HG02623 (cell line): ENCODE measurements at regions not wholly inside any gene's neighbourhood (a gene's known extent, or its start where the extent isn't known, plus 50 kb on each side); places are given as distances from the start of the nearest gene placed in this dataset.

Experiments
- ATAC-seq: cut with Tn5 transposase; IDR thresholded peaks from one replicate; pipeline ENCODE4 v1.9.1; 2021; ENCODE audit warnings: moderate library complexity; ENCODE audit not compliant: unreplicated experiment

DNA sequence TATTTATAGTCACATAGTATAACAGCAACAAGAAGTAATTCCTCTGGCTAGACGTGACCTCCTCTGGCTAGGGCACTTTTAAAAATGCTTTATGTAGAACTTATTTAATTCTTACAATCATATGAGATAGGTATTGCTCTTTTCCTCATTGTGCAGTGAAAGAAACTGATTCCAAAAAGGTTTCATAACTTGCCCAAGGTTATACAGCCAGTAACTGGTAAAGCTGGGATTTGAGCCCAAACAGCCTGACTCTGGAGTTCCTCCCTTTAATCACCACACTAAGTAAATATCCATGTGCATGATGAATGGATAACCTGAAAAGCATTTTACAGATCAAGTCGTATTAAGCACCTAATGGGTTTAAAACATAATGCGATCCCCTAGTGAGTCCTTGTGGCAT, 214.6 kb downstream of the PRL start:
- no peak for ATAC-seq

DNA sequence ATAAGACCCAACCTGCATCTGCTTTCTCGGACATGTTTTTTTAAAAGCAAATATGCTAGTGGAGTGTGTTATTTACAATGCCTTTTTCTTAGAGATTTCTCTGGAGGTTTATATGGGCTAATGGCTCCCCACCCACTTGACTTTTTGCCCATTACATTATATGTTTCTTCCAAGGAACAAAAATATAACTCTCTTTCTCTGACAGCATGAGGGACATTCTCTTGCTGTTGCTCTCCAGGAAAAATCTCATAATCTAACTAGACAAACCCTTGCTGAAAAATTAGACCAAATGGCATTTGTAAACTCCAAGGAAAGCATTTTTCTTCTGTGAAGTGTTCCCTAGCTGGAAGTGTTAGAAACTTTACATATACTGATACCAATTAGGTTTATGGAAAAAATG, 213.7 kb downstream of the PRL start:
- no peak for ATAC-seq

DNA sequence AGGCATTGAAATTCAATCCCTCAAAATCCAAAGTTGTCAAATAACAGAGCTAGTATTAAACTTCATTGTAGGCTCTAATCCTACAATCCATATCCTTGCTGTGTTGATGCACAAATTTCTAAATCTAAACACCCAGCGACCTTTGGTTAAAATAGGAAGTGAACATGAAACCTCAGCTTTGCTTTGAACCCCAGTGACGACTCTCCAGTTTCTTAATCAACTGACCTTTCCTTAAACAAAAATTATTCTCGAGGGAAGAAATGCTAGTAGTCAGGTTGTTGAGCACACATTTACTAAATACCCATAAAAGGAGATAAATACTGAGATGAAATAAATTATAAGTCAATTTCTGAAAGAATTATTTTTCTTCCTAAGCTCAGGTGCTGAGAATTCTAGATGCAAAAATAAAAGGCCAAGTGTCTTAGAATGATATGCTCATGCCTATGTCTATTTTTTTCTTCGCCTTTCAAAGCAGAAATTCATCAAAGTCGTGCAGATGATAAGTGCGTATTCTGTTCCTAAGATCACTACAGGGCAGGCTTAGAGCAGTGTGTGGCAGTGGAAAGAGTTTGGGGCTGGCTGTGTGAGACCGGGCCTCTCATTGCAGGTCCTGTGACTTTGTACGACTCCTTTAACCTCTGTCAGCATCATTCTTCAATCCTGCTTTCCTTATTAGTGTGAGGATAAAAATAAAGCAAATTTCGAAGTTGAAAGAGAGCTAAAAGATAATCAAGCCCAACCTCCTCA, 208.7 kb downstream of the PRL start:
- ATAC-seq: no peak

DNA sequence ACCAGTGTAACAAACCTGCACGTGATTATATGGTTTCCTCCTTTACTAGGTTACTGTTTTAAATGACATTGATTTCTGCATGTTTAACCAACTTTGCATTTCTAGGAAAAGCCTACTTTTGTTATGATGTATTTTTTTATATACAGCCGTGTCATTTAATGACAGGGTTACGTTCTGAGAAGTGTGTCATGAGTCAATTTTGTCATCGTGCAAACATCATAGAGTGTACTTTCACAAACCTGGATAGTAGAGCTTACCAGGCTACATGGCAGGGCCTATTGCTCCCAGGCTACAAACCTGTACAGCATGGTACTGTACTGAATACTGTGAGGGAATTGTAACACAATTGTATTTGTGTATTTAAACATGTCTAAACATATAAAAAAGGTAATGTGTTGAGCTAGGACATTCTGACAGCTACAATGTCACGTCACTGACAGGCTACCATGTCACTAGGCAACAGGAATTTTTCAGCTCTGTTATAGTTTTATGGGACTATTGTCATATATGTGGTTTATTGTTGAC, 205.3 kb downstream of the PRL start:
- ATAC-seq: no peak

DNA sequence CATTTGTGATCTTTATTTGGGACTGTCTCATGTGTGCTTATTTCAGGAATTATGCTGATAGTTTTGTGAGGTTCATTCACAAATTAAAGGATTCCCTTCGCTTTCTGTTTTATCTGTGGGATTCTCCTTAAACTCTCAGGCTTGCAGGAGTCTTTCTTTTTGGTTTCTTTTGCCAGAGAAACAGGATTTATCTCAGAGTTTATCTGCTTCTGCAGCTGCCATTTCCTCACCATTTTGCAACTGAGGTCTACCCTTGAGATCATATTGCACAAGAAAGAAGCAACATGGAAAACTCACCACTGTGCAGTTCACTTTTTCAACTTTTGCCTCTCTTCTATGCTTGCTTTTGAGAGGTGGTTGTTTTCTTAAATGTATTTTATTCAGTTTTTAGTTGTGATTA, 201.0 kb downstream of the PRL start:
- ATAC-seq: no peak

DNA sequence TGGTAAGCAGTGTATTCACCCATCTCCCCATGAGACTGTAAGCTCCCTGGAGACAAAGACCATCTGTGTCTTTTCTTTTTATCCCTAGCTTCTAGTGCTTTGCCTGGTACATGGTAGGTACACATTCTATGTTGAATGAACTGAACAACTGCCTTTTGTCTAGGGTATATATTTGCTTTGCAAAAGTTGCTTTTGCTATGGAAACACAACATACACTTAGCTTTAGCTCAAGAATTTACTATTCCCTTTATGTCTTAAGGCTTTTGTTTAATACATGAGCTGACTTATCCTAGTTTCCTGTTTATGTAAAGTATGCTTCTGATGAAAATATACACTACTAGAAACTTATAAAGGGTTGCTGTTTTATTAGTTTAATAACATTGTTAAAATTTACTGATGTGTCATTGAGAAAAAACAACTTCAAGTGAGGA, 198.2 kb downstream of the PRL start:
- no peak for ATAC-seq

DNA sequence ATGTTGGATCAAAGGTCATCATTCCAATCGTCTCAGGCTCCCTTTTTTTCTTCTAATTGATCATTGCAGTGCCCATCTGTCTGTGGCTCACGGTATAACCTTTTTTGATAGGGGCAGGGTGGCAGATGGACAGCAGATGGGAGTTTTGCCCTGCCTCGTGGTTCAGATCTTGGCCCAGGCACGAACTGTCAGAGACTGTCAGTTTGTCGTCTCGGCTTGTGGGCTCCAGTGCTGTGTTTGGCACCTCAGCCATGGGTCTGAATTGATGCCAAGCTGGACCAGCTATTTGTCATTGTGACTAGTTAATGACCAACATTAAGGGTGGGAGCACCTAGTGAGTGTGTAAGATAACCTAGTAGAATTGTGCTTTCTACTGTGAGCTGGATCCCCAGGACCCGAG, 197.6 kb downstream of the PRL start:
- no peak for ATAC-seq

DNA sequence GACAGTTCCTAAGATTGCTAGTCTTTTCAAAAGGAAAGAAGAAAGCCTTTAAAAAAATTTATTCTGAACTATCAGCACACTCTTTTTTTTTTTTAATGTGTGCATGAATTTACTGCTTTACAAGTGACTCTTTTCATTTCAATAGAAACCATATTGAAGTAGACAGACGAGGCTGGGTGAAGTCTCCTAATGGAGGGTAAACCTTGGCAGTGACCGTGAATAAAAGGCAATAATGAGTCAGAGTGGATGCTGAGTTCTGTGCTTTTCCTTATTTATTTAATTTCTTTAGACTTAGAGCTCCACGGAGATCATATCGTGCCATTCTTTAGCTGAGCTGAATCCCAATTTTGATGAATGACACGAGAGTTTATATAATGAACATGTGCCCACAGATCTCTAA, 196.9 kb downstream of the PRL start:
- no peak for ATAC-seq

DNA sequence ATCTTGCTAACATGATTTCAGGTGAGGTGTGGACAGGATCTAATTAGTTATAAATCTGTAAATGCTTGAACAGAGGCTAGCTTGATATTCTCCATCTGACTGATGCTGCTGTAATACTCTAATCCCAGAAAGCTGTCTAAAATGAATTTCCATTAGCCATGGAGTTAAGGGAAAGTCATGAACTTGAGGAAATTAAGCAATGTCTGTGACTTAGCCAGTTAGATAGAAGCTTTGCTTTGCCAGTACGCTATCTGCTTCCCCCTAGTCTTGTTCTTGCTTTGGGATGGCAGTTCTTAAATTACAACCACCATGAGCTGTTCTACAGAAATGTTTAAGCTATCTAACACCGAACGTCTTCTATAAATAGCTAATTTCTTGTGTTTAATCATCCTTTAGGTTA, 195.7 kb downstream of the PRL start:
- no peak for ATAC-seq

DNA sequence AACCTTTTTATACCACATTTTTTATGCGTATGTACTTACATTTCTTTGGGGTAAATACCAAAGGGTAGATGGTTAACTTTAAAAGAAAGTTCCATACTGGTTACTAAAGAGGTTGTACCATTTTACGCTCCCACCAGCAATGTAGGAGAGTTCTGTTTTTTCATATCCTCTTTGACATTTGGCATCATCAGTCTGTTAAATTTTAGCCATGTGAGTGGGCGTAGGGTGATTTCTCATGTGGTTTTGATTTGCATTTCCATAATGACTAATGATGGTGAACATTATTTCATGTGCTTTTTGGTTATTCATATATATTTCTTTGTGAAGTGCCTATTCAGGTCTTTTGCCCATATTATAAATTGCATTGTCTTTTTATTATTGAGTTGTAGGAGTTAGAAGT, 194.2 kb downstream of the PRL start:
- peak; percentile 86 for ATAC-seq

DNA sequence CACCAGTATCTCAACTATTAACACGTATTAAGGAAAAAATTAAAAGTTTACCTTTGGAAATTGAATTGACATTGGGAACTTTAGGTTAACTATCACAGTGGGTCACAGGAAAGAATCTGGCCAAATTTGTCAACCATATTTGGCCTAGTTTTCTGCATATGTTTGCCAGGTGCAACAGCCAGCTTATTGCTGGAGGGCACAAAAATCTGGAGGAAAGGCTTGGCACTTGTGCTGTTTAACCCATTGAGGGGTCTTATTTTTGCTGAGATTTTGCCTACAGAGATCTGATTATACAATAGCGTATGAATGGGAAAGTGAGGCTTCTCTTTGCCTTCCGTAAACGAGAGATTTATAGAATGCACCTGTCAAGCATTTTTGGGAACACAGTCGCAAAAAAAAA, 190.4 kb downstream of the PRL start:
- ATAC-seq: no peak

DNA sequence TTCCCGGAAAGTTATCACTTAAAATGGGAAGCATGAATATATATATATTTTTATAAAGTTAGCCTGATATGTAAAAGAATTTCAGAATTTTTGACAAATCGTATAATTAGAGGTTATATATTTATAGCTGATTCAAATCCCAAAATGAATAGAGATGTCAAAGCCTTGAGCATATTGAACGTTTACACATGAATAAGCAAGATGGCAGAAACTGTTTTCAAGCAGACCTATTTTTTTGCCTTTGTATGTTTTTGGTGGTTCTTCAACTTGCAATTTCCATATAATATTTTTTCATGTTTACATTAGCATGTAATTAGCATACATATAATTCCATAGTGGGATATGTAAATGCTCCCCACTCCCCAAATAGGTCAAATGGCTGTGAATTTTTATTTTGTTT, 189.9 kb downstream of the PRL start:
- ATAC-seq: no peak

DNA sequence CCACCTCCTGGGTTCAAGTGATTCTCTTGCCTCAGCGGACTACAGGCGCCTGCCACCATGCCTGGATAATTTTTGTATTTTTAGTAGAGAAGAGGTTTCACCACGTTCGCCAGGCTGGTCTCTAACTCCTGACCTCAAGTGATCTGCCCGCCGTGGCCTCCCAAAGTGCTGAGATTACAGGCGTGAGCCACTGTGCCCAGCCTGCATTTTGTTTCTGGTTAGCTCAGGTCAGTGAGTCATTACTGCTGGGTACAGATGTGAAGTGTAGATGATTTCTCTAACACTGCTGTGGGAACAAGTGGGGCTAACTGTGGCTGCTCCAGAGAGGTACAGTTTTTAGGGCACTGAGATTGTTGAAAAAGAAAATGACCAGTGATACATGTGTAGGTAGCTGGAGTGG, 188.6 kb downstream of the PRL start:
- ATAC-seq: no peak

DNA sequence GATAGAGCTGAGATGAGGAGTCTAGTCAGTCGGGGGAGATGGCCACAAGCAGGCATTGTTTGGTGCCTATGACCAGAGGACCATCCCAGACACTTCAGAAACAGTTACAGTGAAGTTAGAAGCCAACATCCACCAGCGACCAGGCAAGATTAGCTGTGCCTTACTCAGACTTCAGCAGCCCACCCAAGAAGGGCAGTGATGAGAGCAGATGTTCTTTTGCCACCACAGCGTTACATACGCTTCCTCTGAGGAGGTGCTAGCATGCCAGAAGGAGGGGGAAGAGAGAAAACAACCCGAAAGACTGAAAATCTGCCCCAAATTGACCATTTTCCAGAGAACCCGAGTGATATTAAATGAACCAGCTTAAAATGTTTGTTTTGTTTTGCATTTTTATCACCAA, 186.8 kb downstream of the PRL start:
- ATAC-seq: no peak

DNA sequence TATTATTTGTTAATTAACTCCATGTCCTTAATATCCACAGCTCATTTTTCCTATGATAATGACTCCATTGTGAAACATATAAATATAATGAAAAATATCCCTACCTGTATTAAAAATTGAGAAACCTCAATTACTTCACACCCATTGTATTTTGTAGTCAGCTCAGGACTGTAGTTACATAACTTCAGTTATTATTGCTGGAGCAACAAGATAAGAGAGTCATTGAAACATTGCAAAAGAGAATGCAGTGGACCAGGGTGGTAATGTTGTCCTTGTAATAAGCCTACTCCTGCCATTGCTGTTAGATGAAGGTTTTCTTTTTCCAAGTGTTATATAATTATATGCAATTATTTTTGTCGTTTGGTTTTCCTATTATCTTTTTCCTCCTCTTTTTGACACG, 184.4 kb downstream of the PRL start:
- no peak for ATAC-seq

DNA sequence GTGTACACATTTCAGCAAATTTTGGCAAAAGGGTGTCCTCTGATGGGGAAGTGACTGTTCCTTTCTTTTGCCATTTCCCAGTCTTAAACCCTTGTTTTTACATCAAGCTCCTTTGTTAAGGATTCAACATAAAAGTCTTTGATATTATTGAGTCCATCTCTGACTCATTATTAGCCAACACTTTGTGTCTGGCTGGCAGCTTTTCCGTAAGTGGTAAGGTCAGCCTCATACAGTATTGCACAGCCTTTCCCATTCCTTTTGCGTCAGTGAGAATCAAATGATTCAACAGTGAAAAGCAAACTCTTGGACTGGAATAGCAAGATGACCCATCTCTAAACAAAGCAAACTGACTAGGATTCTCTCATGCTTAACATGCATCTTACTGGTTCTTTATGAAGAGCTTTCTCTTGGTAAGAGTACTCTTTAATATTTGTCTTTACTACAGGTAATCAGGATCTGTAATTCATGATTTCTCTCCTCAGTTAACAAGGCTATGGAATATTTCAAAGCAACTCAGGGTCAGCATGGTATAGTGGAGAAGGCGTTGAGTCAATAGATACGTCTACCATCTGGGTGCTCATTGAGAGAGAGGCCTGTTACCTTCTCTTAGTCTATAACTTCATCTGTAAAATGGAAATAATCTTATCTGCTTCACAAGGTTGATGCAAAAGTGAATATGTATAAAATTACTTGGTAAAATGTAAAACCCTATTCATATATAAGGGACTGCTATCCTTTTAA, 183.6 kb downstream of the PRL start:
- ATAC-seq: no peak

DNA sequence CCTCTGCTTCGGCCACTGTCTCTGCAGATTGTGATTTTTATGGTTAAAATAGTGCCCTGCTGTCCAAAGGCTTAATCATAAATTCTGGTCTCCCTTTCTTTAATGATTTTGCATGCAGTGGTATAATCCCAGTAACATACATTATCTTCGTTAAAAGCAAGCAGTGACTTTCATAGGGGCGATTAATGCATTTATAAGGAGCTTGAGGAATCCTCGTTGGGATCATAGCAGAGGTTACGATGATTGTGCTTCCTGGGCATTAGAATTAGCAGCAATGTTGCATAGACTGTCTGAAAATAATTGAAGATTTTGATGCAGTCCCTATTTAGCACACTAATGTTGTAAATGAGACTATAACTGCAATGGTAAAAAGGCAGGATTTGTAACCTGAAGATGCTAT, 181.3 kb downstream of the PRL start:
- no peak for ATAC-seq

DNA sequence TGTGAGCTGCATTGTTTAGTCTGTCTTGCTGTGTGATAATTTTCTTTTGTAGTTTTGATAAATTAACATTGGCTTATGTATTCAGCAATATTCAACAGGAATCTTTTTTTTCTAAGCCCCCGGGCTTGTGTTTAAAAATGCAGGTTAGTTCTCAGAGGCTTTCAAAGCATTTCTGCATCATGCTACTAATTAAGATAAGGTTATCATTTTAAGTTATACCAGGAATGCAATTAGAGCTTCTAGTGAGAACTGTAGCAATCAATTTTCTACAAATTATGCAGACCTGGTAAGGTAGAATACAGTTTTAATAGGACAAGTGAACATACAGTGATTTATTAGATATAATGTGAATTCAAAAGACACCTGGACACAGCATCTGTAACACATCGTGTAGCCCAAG, 179.2 kb downstream of the PRL start:
- no peak for ATAC-seq

DNA sequence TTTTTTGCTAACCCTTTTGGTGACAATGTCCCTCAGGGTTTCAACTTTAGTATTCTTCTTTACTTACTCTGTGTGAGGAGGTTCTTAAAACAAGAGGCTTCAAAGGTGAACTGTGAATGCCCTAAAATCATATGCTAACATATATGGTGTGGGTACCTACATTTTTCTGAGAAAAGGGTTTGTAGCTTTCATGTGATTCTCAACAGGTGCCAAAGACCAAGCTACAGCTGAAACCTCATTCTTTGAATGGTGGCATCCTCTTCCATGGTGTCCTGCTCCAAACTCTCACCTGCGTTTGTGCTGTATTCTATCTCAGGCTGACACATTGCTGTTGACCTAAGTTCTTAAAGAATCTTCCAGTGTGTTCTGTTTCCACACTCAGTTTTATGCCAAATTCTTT, 177.3 kb downstream of the PRL start:
- ATAC-seq: no peak

DNA sequence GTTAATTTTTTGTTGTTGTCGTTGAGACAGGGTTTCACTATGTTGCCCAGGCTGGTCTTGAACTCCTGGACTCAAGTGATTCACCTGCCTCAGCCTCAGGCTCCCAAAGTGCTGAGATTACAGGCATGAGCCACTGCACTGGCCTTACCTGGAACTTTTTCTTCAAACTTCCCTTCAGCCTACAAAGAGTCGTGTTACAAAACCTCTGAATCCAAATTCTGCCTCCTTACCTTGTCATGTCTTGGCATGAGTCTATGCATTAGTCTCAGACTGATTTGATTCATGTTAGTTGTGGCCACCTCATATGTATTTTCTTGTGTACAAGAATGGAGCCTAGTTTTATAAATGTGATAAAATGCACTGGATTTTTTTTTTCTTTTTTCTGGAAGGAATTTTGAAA, 172.1 kb downstream of the PRL start:
- ATAC-seq: no peak

DNA sequence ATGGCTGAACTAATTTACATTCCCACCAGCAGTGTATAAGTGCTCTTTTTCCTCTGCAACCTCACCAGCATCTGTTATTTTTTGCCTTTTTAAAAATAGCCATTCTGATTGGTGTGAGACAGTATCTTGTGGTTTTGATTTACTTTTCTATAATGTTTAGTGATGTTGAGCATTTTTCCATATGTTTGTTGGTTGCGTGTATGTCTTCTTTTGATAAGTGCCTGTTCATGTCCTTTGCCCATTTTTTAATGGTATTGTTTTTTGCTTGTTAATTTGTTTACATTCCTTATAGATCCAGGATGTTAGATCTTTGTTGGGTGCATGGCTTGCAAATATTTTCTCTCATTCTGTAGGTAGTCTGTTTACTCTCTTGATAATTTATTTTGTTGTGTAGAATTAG, 169.9 kb downstream of the PRL start:
- no peak for ATAC-seq

DNA sequence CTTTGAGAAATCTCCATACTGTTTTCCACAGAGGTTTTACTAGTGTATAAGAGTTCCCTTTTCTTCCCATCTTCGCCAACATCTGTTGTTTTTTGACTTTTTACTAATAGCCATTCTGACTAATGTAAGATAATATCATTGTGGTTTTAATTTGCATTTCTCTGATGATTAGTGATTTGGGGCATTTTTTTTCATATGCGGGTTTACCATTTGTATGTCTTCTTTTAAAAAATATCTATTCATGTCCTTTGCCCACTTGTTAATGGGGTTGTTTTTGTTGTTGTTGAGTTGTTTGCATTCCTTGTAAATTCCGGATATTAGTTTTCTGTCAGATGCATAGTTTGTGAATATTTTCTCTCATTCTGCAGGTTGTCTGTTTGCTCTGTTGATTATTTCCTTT, 167.1 kb downstream of the PRL start:
- no peak for ATAC-seq

DNA sequence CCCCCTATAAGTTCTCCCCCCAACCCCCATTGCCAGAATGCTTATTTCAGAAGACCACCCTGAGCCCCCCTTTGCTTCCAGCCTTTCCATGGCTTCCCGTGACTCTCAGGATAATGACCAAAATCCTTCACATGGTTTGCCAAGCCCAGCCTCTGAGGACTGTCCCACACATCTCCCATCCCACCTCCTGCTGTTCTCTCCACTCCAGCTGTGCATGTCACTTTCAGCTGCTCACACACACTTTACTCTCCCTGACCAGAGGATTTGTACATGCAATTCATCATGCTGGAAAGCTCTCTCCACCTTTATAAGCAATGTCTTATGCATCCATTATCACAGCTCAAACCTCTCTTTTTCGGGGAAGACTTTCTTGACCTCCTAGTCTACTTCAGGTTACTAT, 164.2 kb downstream of the PRL start:
- ATAC-seq: no peak
